GM12873 (cell line): ENCODE measurements at regions not wholly inside any gene's neighbourhood (a gene's known extent, or its start where the extent isn't known, plus 50 kb on each side); places are given as distances from the start of the nearest gene placed in this dataset.

ENCODE experiments used
- TF ChIP-seq, protein P1 (sequence below): IDR thresholded peaks from 2 replicates; pipeline ENCODE4 v1.5.1; 2012; ENCODE audit warnings: low read depth, mild to moderate bottlenecking, moderate library complexity, low read length, control low read depth; ENCODE audit not compliant: insufficient read depth; ENCODE audit errors: missing control alignments

DNA sequence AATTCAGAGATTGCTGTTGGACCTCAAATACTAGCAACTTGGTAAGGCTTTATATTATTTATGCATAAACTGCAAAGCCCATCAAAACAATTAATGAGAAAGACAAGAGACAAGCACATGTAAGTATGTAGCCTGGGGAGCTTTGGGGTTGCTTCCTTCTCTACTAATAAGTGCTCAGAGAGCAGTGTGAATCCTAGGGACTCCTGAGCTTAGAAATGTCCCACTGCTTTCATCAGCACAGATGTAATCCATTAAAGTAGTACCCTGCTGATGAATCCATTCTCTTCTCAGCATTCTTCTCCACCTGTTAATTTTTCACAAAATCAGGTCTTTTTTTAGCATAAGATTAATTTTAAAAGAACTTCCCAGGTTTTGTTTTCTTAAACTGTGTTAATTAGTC lies 485.6 kb downstream of the PTH2R start:
- TF ChIP-seq, protein P1, sequence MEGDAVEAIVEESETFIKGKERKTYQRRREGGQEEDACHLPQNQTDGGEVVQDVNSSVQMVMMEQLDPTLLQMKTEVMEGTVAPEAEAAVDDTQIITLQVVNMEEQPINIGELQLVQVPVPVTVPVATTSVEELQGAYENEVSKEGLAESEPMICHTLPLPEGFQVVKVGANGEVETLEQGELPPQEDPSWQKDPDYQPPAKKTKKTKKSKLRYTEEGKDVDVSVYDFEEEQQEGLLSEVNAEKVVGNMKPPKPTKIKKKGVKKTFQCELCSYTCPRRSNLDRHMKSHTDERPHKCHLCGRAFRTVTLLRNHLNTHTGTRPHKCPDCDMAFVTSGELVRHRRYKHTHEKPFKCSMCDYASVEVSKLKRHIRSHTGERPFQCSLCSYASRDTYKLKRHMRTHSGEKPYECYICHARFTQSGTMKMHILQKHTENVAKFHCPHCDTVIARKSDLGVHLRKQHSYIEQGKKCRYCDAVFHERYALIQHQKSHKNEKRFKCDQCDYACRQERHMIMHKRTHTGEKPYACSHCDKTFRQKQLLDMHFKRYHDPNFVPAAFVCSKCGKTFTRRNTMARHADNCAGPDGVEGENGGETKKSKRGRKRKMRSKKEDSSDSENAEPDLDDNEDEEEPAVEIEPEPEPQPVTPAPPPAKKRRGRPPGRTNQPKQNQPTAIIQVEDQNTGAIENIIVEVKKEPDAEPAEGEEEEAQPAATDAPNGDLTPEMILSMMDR, result no peak

DNA sequence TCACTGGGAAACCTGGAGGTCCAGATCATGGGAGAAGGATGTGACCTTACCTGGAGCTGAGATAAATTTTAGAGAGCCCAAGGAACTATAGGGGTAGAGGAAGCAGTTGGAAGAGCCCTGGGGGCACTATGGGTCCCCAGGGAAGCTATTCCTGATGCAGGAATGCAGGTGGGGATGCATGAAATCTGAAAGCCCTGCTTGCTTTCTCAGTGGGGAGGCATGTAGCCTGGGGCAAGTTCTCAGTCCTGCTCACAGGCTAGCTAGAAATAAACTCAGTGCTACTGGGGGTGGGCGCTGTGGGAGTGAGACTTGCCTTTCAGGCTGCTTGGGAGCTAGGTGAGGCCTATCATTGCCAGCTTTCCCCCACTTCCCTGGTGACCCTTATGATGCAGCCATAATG lies 499.7 kb downstream of the PTH2R start:
- TF ChIP-seq, protein P1, result no peak

GRCh38 chr2:208915401-208915800 lies 508.4 kb upstream of the MAP2 start:
- TF ChIP-seq, protein P1, result no peak

- TF ChIP-seq, protein P1, result no peak
These were observed 507.0 kb upstream of the MAP2 start for GRCh38 chr2:208916881-208917280.

DNA sequence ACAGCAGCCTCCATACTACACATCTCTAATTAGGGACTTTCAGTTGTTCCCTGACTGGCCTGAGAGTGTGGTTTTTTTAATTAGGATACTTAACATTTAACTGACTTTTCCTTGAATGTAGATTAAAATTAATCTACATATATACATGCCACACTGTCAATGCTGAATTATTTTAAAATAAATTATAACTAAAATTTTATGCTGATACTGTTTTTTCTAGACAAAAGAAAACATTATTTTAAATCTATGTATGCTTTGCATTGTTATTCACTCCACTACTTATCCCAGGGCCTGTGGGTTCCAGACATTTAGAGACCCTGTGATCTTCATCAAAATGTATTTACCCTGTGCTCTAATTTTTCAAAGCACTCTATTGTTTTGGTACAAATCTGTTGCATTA lies 496.0 kb upstream of the MAP2 start:
- TF ChIP-seq, protein P1, result no peak

GRCh38 chr2:208929139-208929864 lies 494.5 kb upstream of the MAP2 start:
- TF ChIP-seq, protein P1, result no peak

- TF ChIP-seq, protein P1, result no peak
These were observed 493.9 kb upstream of the MAP2 start for GRCh38 chr2:208929894-208930427.
